ENCODE measurements at regions not wholly inside any gene's neighbourhood (a gene's known extent, or its start where the extent isn't known, plus 50 kb on each side); places are given as distances from the start of the nearest gene placed in this dataset.

- no peak for TF ChIP-seq ZNF398 (CRISPR knock-in tag; IDR thresholded peaks at IDR 0.05)
These were observed 252.4 kb upstream of the IRX1 start (continued) for GRCh38 chr5:3343211-3343610.

GRCh38 chr5:3342271-3343100 lies 253.1 kb upstream of the IRX1 start:
- Histone ChIP-seq H3K36me3 (ENCODE audit: control insufficient read depth, insufficient read depth, low read length) (no peaks in the 10 kb centered on the region), H3K4me3 (no peak overlapping the region), H3K9me1 (ENCODE audit: control insufficient read depth, insufficient read depth, low read length) (no peaks in the 10 kb centered on the region), H4K20me1 (replicated peaks; ENCODE audit: control insufficient read depth, insufficient read depth, low read length) (no peaks in the 10 kb centered on the region), H3K79me2 (ENCODE audit: control insufficient read depth, insufficient read depth, low read length) (no peaks in the 10 kb centered on the region), H3K27me3 (ENCODE audit: control insufficient read depth in 2 of 2, insufficient read depth in 2 of 2, low read length in 2 of 2) (peaks cover 3 to 42% of the 10 kb centered on the region in 2 experiments; a peak in 3 of 5 replicates), H2AFZ (ENCODE audit: low read depth, low read length) (no peak overlapping the region), H3K27ac (ENCODE audit: extremely low read depth, low read depth, low read length) (no peak overlapping the region), H3K4me1 (replicated peaks in 1 of 2; ENCODE audit: control insufficient read depth in 2 of 2, insufficient read depth in 2 of 2, low read length in 2 of 2) (no peaks in the 10 kb centered on the region), H3K9me3 (replicated peaks; ENCODE audit: control insufficient read depth, insufficient read depth, low read depth, low read length) (no peaks in the 10 kb centered on the region), H3K9ac (ENCODE audit: insufficient read depth in 1 of 2, low read depth in 2 of 2, low read length in 2 of 2) (no peak overlapping the region), H3K4me2 (ENCODE audit: insufficient read depth, low read length) (no peak overlapping the region)
- ChIA-PET CTCF (ENCODE audit: low intra/inter-chr PET ratio) (no interaction called here), POLR2A (interaction anchor here (0.5 kb wide), 1 partner anchor 765 kb away, joined by 3 read pairs; no protein-coding TSS in a partner anchor)
- no TSS peak for BruUV-seq (replicated peaks)
- DNase-seq (ENCODE audit: extremely low read depth in 1 of 4, low spot score in 3 of 4) (no peak), ATAC-seq (no peak), FAIRE-seq (no peak)
- WGBS (ENCODE audit: insufficient coverage, low coverage, missing lambda C conversion rate) = 1% methylated on average over 18 of the region's 18 CpGs
- TF ChIP-seq MCM2 (IDR thresholded peaks at IDR 0.05; ENCODE audit: low read depth) = no peak
- intact Hi-C loops (cut with micrococcal nuclease) = no loop called here
- in situ Hi-C loops (cut with MboI) = no loop called here
